ENCODE measurements at regions not wholly inside any gene's neighbourhood (a gene's known extent, or its start where the extent isn't known, plus 50 kb on each side); places are given as distances from the start of the nearest gene placed in this dataset.

- TF ChIP-seq POLR2AphosphoS5 (IDR thresholded peaks at IDR 0.05; ENCODE audit: low read depth, low read length) (no peak), EP300 (IDR thresholded peaks at IDR 0.05; ENCODE audit: borderline replicate concordance in 1 of 2, low read depth in 2 of 2, low read length in 2 of 2) (no peak), SIN3A (conservative IDR thresholded peaks at IDR 0.05 in 1 of 2, IDR thresholded peaks at IDR 0.05 in 1 of 2; ENCODE audit: low read depth in 1 of 2, low read length in 2 of 2) (no peak), FOSL1 (IDR thresholded peaks at IDR 0.05; ENCODE audit: insufficient read depth, low read depth, low read length) (no peak), POLR2A (IDR thresholded peaks at IDR 0.05; ENCODE audit: control extremely low read depth in 1 of 2, low read depth in 2 of 2, low read length in 2 of 2) (no peak), YY1 (IDR thresholded peaks at IDR 0.05; ENCODE audit: low read depth, low read length) (no peak), KDM1A (IDR thresholded peaks at IDR 0.05; ENCODE audit: borderline replicate concordance, low read length) (no peak), PHF8 (conservative IDR thresholded peaks at IDR 0.05; ENCODE audit: low read depth, low read length) (no peak), JUND (IDR thresholded peaks at IDR 0.05; ENCODE audit: low read length) (no peak), SP2 (IDR thresholded peaks at IDR 0.05; ENCODE audit: low read length) (no peak)
- TF ChIP-seq, protein P1, sequence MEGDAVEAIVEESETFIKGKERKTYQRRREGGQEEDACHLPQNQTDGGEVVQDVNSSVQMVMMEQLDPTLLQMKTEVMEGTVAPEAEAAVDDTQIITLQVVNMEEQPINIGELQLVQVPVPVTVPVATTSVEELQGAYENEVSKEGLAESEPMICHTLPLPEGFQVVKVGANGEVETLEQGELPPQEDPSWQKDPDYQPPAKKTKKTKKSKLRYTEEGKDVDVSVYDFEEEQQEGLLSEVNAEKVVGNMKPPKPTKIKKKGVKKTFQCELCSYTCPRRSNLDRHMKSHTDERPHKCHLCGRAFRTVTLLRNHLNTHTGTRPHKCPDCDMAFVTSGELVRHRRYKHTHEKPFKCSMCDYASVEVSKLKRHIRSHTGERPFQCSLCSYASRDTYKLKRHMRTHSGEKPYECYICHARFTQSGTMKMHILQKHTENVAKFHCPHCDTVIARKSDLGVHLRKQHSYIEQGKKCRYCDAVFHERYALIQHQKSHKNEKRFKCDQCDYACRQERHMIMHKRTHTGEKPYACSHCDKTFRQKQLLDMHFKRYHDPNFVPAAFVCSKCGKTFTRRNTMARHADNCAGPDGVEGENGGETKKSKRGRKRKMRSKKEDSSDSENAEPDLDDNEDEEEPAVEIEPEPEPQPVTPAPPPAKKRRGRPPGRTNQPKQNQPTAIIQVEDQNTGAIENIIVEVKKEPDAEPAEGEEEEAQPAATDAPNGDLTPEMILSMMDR (IDR thresholded peaks at IDR 0.05; ENCODE audit: control extremely low read depth in 1 of 3, insufficient read depth in 1 of 3, low read depth in 1 of 3, low read length in 3 of 3) = no peak
Measured at GRCh38 chr5:89273289-89273688, 390.3 kb upstream of the MEF2C start.
